ENCODE measurements at regions not wholly inside any gene's neighbourhood (a gene's known extent, or its start where the extent isn't known, plus 50 kb on each side); places are given as distances from the start of the nearest gene placed in this dataset.
"Not testable (repeated sequence)": the region's sequence is repeated elsewhere in the genome, so short reads cannot be mapped to it uniquely, and the experiment has no call there.

- Histone ChIP-seq H4K20me1 (ENCODE audit: low read depth, low read length) (no peaks in the 10 kb centered on the region), H3K9me2 (replicated peaks; ENCODE audit: insufficient read depth, low read length) (no peaks in the 10 kb centered on the region), H3K9ac (ENCODE audit: low read length) (no peak overlapping the region), H3K36me3 (ENCODE audit: low read length) (no peaks in the 10 kb centered on the region), H3K4me2 (ENCODE audit: low read depth, low read length, poor library complexity, severe bottlenecking) (no peak overlapping the region), H2AFZ (ENCODE audit: low read depth, low read length, severe bottlenecking) (no peak overlapping the region), H3K9me3 (ENCODE audit: insufficient read depth, low read length) (no peaks in the 10 kb centered on the region), H3K27ac (ENCODE audit: low read depth, low read length) (no peak overlapping the region), H3K4me3 (ENCODE audit: insufficient read depth, low read length, poor library complexity, severe bottlenecking) (no peak overlapping the region), H3K27me3 (ENCODE audit: low read length) (no peaks in the 10 kb centered on the region), H3K79me2 (ENCODE audit: insufficient read depth, low read length) (no peaks in the 10 kb centered on the region), H3F3A (ENCODE audit: insufficient read depth) (no peaks in the 10 kb centered on the region)
- TF ChIP-seq CTCF (IDR thresholded peaks at IDR 0.05; ENCODE audit: insufficient read depth, low read length, poor library complexity, severe bottlenecking) (no peak), EZH2phosphoT487 (conservative IDR thresholded peaks at IDR 0.05; ENCODE audit: low read length) (no peak)
Measured at GRCh38 chr1:96559707-96560596, 161.6 kb upstream of the PTBP2 start.

DNA sequence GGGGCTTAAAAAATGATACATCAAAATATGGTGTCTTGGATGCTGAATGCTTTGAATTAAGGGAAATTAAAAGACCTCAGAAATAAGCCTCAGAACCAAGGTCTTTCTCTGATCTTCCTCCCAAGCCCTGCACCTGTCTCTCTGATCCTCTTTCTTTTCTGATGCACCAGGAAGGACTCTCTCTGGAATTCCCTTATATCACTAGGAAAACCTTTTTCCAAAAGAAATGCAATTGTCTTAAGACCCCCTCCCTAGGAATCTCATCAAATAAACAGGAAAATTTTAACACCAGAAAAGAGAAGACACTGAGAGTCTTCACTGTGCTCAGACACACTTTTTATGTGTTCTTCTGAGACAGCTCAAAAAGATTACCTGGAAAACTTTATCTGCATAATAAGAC lies 159.5 kb upstream of the PTBP2 start:
- Histone ChIP-seq H3K27ac (ENCODE audit: low read depth, low read length) (no peak overlapping the region), H3K9me2 (replicated peaks; ENCODE audit: insufficient read depth, low read length) (no peaks in the 10 kb centered on the region), H3K79me2 (ENCODE audit: insufficient read depth, low read length) (no peaks in the 10 kb centered on the region), H3F3A (ENCODE audit: insufficient read depth) (no peaks in the 10 kb centered on the region), H3K36me3 (ENCODE audit: low read length) (no peaks in the 10 kb centered on the region), H3K9me3 (ENCODE audit: insufficient read depth, low read length) (no peaks in the 10 kb centered on the region), H3K4me2 (ENCODE audit: low read depth, low read length, poor library complexity, severe bottlenecking) (no peak overlapping the region), H2AFZ (ENCODE audit: low read depth, low read length, severe bottlenecking) (no peak overlapping the region), H3K27me3 (ENCODE audit: low read length) (no peaks in the 10 kb centered on the region), H4K20me1 (ENCODE audit: low read depth, low read length) (no peaks in the 10 kb centered on the region), H3K4me3 (ENCODE audit: insufficient read depth, low read length, poor library complexity, severe bottlenecking) (no peak overlapping the region), H3K9ac (ENCODE audit: low read length) (no peak overlapping the region)
- TF ChIP-seq CTCF (IDR thresholded peaks at IDR 0.05; ENCODE audit: insufficient read depth, low read length, poor library complexity, severe bottlenecking) (no peak), EZH2phosphoT487 (conservative IDR thresholded peaks at IDR 0.05; ENCODE audit: low read length) (no peak)

DNA sequence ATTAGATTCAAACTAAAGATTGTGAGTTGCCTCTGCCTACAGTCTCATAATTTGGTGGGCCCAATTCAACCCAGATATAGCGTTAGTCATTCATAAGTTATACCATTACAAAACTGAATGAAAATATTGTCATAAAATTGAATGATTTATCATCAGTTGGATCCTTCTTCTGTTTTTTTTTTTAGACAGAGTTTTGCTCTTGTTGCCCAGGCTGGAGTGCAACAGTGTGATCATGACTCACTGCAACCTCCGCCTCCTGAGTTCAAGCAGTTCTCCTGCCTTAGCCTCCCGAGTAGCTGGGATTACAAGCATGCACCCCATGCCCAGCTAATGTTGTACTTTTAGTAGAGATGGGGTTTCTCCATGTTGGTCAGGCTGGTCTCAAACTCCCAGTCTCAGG lies 157.2 kb upstream of the PTBP2 start:
- not testable (repeated sequence) for H2AFZ ChIP-seq (ENCODE audit: low read depth, low read length, severe bottlenecking); H3K27me3 ChIP-seq (ENCODE audit: low read length); H4K20me1 ChIP-seq (ENCODE audit: low read depth, low read length); H3F3A ChIP-seq (ENCODE audit: insufficient read depth); H3K9me3 ChIP-seq (ENCODE audit: insufficient read depth, low read length); H3K4me2 ChIP-seq (ENCODE audit: low read depth, low read length, poor library complexity, severe bottlenecking); H3K36me3 ChIP-seq (ENCODE audit: low read length); H3K27ac ChIP-seq (ENCODE audit: low read depth, low read length); H3K9me2 ChIP-seq (replicated peaks; ENCODE audit: insufficient read depth, low read length); H3K4me3 ChIP-seq (ENCODE audit: insufficient read depth, low read length, poor library complexity, severe bottlenecking); H3K79me2 ChIP-seq (ENCODE audit: insufficient read depth, low read length); H3K9ac ChIP-seq (ENCODE audit: low read length)

DNA sequence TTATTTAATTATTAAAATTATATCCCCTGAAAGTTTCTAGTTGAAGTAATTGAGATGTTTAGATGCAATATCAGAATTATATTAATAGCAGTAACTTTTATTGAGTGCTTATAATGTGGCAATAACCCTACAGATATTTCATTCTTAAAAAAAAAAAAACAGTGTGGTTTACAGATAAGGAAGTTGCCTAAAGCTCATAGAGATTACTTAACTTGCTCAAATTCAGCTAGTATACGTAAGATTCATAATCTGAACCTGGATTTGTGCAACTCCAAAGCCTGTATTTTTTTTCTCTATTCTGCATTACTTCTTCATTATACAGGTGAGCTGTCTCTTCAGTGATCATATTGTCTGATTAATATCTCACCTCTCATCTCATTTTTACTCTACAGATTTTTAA lies 156.0 kb upstream of the PTBP2 start:
- H3K4me3 ChIP-seq (ENCODE audit: insufficient read depth, low read length, poor library complexity, severe bottlenecking), result no peak overlapping the region
- no peaks in the 10 kb centered on the region for H3K9me2 ChIP-seq (replicated peaks; ENCODE audit: insufficient read depth, low read length)
- H3K27ac ChIP-seq (ENCODE audit: low read depth, low read length), result no peak overlapping the region
- no peaks in the 10 kb centered on the region for H3K9me3 ChIP-seq (ENCODE audit: insufficient read depth, low read length)
- H3K79me2 ChIP-seq (ENCODE audit: insufficient read depth, low read length), result no peaks in the 10 kb centered on the region
- no peaks in the 10 kb centered on the region for H4K20me1 ChIP-seq (ENCODE audit: low read depth, low read length)
- no peak overlapping the region for H3K9ac ChIP-seq (ENCODE audit: low read length)
- H3K27me3 ChIP-seq (ENCODE audit: low read length), result no peaks in the 10 kb centered on the region
- no peaks in the 10 kb centered on the region for H3F3A ChIP-seq (ENCODE audit: insufficient read depth)
- H3K36me3 ChIP-seq (ENCODE audit: low read length), result no peaks in the 10 kb centered on the region
- no peak for TF ChIP-seq CTCF (IDR thresholded peaks at IDR 0.05; ENCODE audit: insufficient read depth, low read length, poor library complexity, severe bottlenecking)
- no peak for TF ChIP-seq EZH2phosphoT487 (conservative IDR thresholded peaks at IDR 0.05; ENCODE audit: low read length)
- H3K4me2 ChIP-seq (ENCODE audit: low read depth, low read length, poor library complexity, severe bottlenecking), result no peak overlapping the region
- H2AFZ ChIP-seq (ENCODE audit: low read depth, low read length, severe bottlenecking), result no peak overlapping the region
